Endothelial cell of umbilical vein (primary cell): ENCODE measurements at regions not wholly inside any gene's neighbourhood (a gene's known extent, or its start where the extent isn't known, plus 50 kb on each side); places are given as distances from the start of the nearest gene placed in this dataset.

Source experiments
- BruUV-seq: library from RNA; stranded (reverse); fragments of 400-500 nt; replicated peaks from 2 replicates; lab custom pipeline; 2021; lab: Mats Ljungman, UMichigan
- CTCF ChIA-PET: fragments of 300-600, 350-600 bp; sonication (Branson Sonifier 250); formaldehyde crosslinking; loops from one replicate; lab custom pipeline; 2021; ENCODE audit warnings: antibody characterized with exemption, inconsistent platforms; lab: Charles Lee
- POLR2A ChIA-PET: fragments of 300-600, 350-600 bp; sonication (Branson Sonifier 250); formaldehyde crosslinking; loops from one replicate; lab custom pipeline; 2021; ENCODE audit warnings: antibody characterized with exemption, inconsistent platforms; lab: Charles Lee
- DNase-seq: peaks from one replicate; pipeline ENCODE4 v3.0.0-alpha.2; 2011; ENCODE audit warnings: low read depth, low spot score
- FAIRE-seq: peaks from 2 replicates; lab custom pipeline; 2011; peaks lifted over from hg19 to GRCh38; lab: Jason Lieb, UNC
- H2AFZ ChIP-seq: 2 replicates; pipeline ENCODE4 v1.6.0; 2012; ENCODE audit warnings: low read depth, low read length, control low read depth, inconsistent platforms
- H3K27ac ChIP-seq: 2 replicates; pipeline ENCODE4 v1.5.1; 2011; ENCODE audit warnings: low read depth, mild to moderate bottlenecking, control low read depth, low read length, moderate library complexity; ENCODE audit not compliant: insufficient read depth
- H3K27me3 ChIP-seq, 2 experiments: 2 replicates each; pipeline versions ENCODE4 v1.6.0 to v1.6.1; 2011; ENCODE audit warnings: low read length in 2 of 2, mixed read lengths in 1 of 2; ENCODE audit not compliant: control insufficient read depth in 2 of 2, insufficient read depth in 2 of 2
- H3K36me3 ChIP-seq, 2 experiments: 2 replicates in 1 of 2; 3 replicates in 1 of 2; pipeline ENCODE4 v1.5.1; 2011; ENCODE audit warnings: low read length in 2 of 2, mild to moderate bottlenecking in 1 of 2, moderate library complexity in 1 of 2; ENCODE audit not compliant: control insufficient read depth in 2 of 2, insufficient read depth in 2 of 2; ENCODE audit errors: extremely low read depth in 1 of 2
- H3K4me1 ChIP-seq: 3 replicates; pipeline ENCODE4 v1.5.1; 2011; ENCODE audit warnings: mild to moderate bottlenecking, low read length; ENCODE audit not compliant: control insufficient read depth, insufficient read depth; ENCODE audit errors: extremely low read depth
- H3K4me2 ChIP-seq: 2 replicates; pipeline ENCODE4 v1.6.1; 2011; ENCODE audit warnings: low read length, control low read depth, mixed read lengths; ENCODE audit not compliant: insufficient read depth
- H3K4me3 ChIP-seq, 3 experiments: fragments of 200-600 bp in 1 of 3; sonication (generic), shearing (Covaris generic) in 1 of 3; replicated peaks in 1 of 3; 2 replicates each; pipeline ENCODE4 v1.5.1; 2011 to 2016; ENCODE audit warnings: control low read depth in 3 of 3, low read length in 3 of 3, mild to moderate bottlenecking in 2 of 3, inconsistent platforms in 1 of 3, low read depth in 1 of 3, moderate library complexity in 1 of 3; ENCODE audit not compliant: insufficient read depth in 1 of 3
- H3K79me2 ChIP-seq: 2 replicates; pipeline ENCODE4 v1.6.0; 2012; ENCODE audit warnings: low read length, inconsistent platforms; ENCODE audit not compliant: control insufficient read depth, insufficient read depth
- H3K9ac ChIP-seq: replicated peaks from 2 replicates; pipeline ENCODE3; 2011; ENCODE audit warnings: low read length, control low read depth; ENCODE audit not compliant: insufficient read depth; ENCODE audit errors: extremely low read depth
- H3K9me1 ChIP-seq: replicated peaks from 3 replicates; pipeline ENCODE4 v1.6.0; 2011; ENCODE audit warnings: mild to moderate bottlenecking, low read length; ENCODE audit not compliant: control insufficient read depth, insufficient read depth; ENCODE audit errors: extremely low read depth
- H3K9me3 ChIP-seq: replicated peaks from 2 replicates; pipeline ENCODE4 v1.5.1; 2012; ENCODE audit warnings: low read length, inconsistent platforms; ENCODE audit not compliant: control insufficient read depth, insufficient read depth
- H4K20me1 ChIP-seq: replicated peaks from 2 replicates; pipeline ENCODE3; 2011; ENCODE audit warnings: mild to moderate bottlenecking, low read length; ENCODE audit not compliant: control insufficient read depth, insufficient read depth; ENCODE audit errors: extremely low read depth
- CTCF ChIP-seq, 2 donors: IDR thresholded peaks; 1 replicate in 1 of 2; 2 replicates in 1 of 2; pipeline ENCODE4 v1.5.1; 2011; ENCODE audit warnings: low read length in 2 of 2, mild to moderate bottlenecking in 2 of 2, moderate library complexity in 2 of 2, control low read depth in 1 of 2, inconsistent platforms in 1 of 2, low read depth in 1 of 2; ENCODE audit not compliant: insufficient read depth in 1 of 2; ENCODE audit errors: extremely low read depth in 1 of 2
- EZH2 ChIP-seq: IDR thresholded peaks from 2 replicates; pipeline ENCODE4 v1.6.1; 2012; ENCODE audit warnings: borderline replicate concordance, low read depth, mild to moderate bottlenecking, moderate library complexity, low read length, inconsistent platforms; ENCODE audit not compliant: severe bottlenecking
- FOS ChIP-seq: IDR thresholded peaks from 2 replicates; pipeline ENCODE4 v1.6.1; 2011; ENCODE audit warnings: mild to moderate bottlenecking, low read length, moderate library complexity, borderline replicate concordance; ENCODE audit not compliant: insufficient read depth
- GATA2 ChIP-seq: IDR thresholded peaks from 2 replicates; pipeline ENCODE4 v1.7.0; 2011; ENCODE audit warnings: low read depth, mild to moderate bottlenecking, moderate library complexity, mixed read lengths, low read length; ENCODE audit not compliant: insufficient read length, insufficient read depth
- JUN ChIP-seq: IDR thresholded peaks from 2 replicates; pipeline ENCODE4 v1.6.1; 2011; ENCODE audit warnings: borderline replicate concordance, low read depth; ENCODE audit not compliant: insufficient read length, insufficient read depth
- MAX ChIP-seq: IDR thresholded peaks from 2 replicates; pipeline ENCODE4 v1.6.1; 2011; ENCODE audit not compliant: insufficient read depth, insufficient read length
- MYC ChIP-seq: IDR thresholded peaks from one replicate; pipeline ENCODE4 v1.6.1; 2011; ENCODE audit warnings: mild to moderate bottlenecking, low read depth, low read length
- POLR2A ChIP-seq: IDR thresholded peaks from 2 replicates; pipeline ENCODE4 v1.6.1; 2012; ENCODE audit warnings: low read depth, mild to moderate bottlenecking, control low read depth, low read length
- POLR2AphosphoS5 ChIP-seq: IDR thresholded peaks from 2 replicates; pipeline ENCODE4 v1.6.1; 2012; ENCODE audit warnings: low read depth, mild to moderate bottlenecking, control low read depth, low read length, moderate library complexity; ENCODE audit not compliant: insufficient read depth
- dilution Hi-C: fragments of 300-500 bp; cut with MboI; formaldehyde crosslinking; loops from one replicate; pipeline ENCODE4 v1.15.0; 2019; ENCODE audit warnings: low sequenced_read_pairs; ENCODE audit not compliant: extremely low pct_ligation_motif_present
- intact Hi-C: fragments of 100-400 bp; cut with micrococcal nuclease; formaldehyde crosslinking; loops from one replicate; pipeline ENCODE4 v1.10.0; 2022

GRCh38 chr2:39990335-39990900 lies 211.4 kb upstream of the THUMPD2 start:
- Histone ChIP-seq H4K20me1 (no peaks in the 10 kb centered on the region), H3K9me1 (no peaks in the 10 kb centered on the region), H3K27me3 (no peaks in the 10 kb centered on the region), H2AFZ (no peak overlapping the region), H3K9me3 (no peaks in the 10 kb centered on the region), H3K79me2 (no peaks in the 10 kb centered on the region), H3K4me2 (no peak overlapping the region), H3K4me1 (no peaks in the 10 kb centered on the region), H3K27ac (no peak overlapping the region), H3K36me3 (no peaks in the 10 kb centered on the region), H3K4me3 (no peak overlapping the region), H3K9ac (no peak overlapping the region)
- POLR2A ChIA-PET, result no interaction called here
- no peak for DNase-seq
- dilution Hi-C loops, result no loop called here
- BruUV-seq, result no TSS peak
- no peak for TF ChIP-seq EZH2
- no peak for TF ChIP-seq FOS
- TF ChIP-seq GATA2, result no peak
- TF ChIP-seq POLR2AphosphoS5, result no peak
- no peak for TF ChIP-seq JUN
- no peak for TF ChIP-seq MAX
- no peak for TF ChIP-seq POLR2A
- TF ChIP-seq CTCF (IDR thresholded peaks at IDR 0.05; ENCODE audit: extremely low read depth in 1 of 2, insufficient read depth in 1 of 2, low read depth in 1 of 2, low read length in 2 of 2), result no peak
- TF ChIP-seq MYC, result no peak
- CTCF ChIA-PET, result interaction anchor here (1.5 kb wide), 1 partner anchor 8 kb away, joined by 3 read pairs; no protein-coding TSS in a partner anchor
- intact Hi-C loops, result no loop called here
- FAIRE-seq, result no peak
